Lower leg skin (tissue), 3 donors: ENCODE measurements at regions not wholly inside any gene's neighbourhood (a gene's known extent, or its start where the extent isn't known, plus 50 kb on each side); places are given as distances from the start of the nearest gene placed in this dataset.

Experiments
- POLR2A ChIP-seq, 2 donors: fragments of 450-650 bp; IDR thresholded peaks; one replicate each; pipeline ENCODE4 v1.6.1; 2016 to 2017; ENCODE audit warnings: antibody characterized with exemption in 2 of 2, mild to moderate bottlenecking in 1 of 2, moderate library complexity in 1 of 2
- TF ChIP-seq, protein P1 (sequence below), 3 donors: fragments of 450-650 bp; IDR thresholded peaks; one replicate each; pipeline ENCODE4 v1.5.1; 2016; ENCODE audit warnings: antibody characterized with exemption in 3 of 3, mild to moderate bottlenecking in 3 of 3, moderate library complexity in 2 of 3

GRCh38 chr6:14381829-14382677 is 264.5 kb downstream of the CD83 start:
- TF ChIP-seq, protein P1, sequence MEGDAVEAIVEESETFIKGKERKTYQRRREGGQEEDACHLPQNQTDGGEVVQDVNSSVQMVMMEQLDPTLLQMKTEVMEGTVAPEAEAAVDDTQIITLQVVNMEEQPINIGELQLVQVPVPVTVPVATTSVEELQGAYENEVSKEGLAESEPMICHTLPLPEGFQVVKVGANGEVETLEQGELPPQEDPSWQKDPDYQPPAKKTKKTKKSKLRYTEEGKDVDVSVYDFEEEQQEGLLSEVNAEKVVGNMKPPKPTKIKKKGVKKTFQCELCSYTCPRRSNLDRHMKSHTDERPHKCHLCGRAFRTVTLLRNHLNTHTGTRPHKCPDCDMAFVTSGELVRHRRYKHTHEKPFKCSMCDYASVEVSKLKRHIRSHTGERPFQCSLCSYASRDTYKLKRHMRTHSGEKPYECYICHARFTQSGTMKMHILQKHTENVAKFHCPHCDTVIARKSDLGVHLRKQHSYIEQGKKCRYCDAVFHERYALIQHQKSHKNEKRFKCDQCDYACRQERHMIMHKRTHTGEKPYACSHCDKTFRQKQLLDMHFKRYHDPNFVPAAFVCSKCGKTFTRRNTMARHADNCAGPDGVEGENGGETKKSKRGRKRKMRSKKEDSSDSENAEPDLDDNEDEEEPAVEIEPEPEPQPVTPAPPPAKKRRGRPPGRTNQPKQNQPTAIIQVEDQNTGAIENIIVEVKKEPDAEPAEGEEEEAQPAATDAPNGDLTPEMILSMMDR (IDR thresholded peaks at IDR 0.05) = no peak
- TF ChIP-seq POLR2A (IDR thresholded peaks at IDR 0.05) = no peak
